PC-9 (cell line): ENCODE measurements at regions not wholly inside any gene's neighbourhood (a gene's known extent, or its start where the extent isn't known, plus 50 kb on each side); places are given as distances from the start of the nearest gene placed in this dataset.

Experiments used
- BruUV-seq: library from RNA; stranded (reverse); fragments of 400-500 nt; replicated peaks from 2 replicates; lab custom pipeline; 2021; lab: Mats Ljungman, UMichigan
- CTCF ChIA-PET: fragments of 300-600 bp; sonication (Branson Sonifier 250); formaldehyde crosslinking; loops from one replicate; lab custom pipeline; 2022; ENCODE audit warnings: antibody characterized with exemption; lab: Charles Lee
- POLR2A ChIA-PET: fragments of 300-600 bp; sonication (Branson Sonifier 250); formaldehyde crosslinking; loops from one replicate; lab custom pipeline; 2022; ENCODE audit warnings: antibody characterized with exemption; ENCODE audit not compliant: unreplicated experiment; lab: Charles Lee
- DNase-seq, 2 experiments: peaks; one replicate each; pipeline versions ENCODE4 v3.0.0 to v3.0.0-alpha.2; 2015 to 2022; ENCODE audit warnings: mixed read lengths in 1 of 2
- H2AFZ ChIP-seq: fragments of 200-600 bp; sonication (generic); 2 replicates; pipeline ENCODE4 v1.8.1; 2017; ENCODE audit warnings: antibody characterized with exemption
- H3F3A ChIP-seq: fragments of 200-600 bp; sonication (generic); 2 replicates; pipeline ENCODE4 v1.8.1; 2017; ENCODE audit warnings: antibody characterized with exemption, mild to moderate bottlenecking, low read depth; ENCODE audit not compliant: insufficient read depth
- H3K27ac ChIP-seq: fragments of 200-600 bp; sonication (generic); 2 replicates; pipeline ENCODE4 v1.6.1; 2016; ENCODE audit warnings: mixed run types
- H3K27me3 ChIP-seq: fragments of 200-600 bp; sonication (generic); 2 replicates; pipeline ENCODE4 v1.6.1; 2016; ENCODE audit warnings: low read depth, mixed run types; ENCODE audit not compliant: insufficient read depth
- H3K36me3 ChIP-seq: fragments of 200-600 bp; sonication (generic); 2 replicates; pipeline ENCODE4 v1.6.1; 2016; ENCODE audit warnings: low read depth, mixed run types
- H3K4me1 ChIP-seq: fragments of 200-600 bp; sonication (generic); replicated peaks from 2 replicates; pipeline ENCODE4 v1.6.1; 2016; ENCODE audit warnings: mixed run types; ENCODE audit not compliant: insufficient read depth
- H3K4me2 ChIP-seq: fragments of 200-600 bp; sonication (generic); 2 replicates; pipeline ENCODE4 v1.6.1; 2017; ENCODE audit warnings: mixed run types
- H3K4me3 ChIP-seq: fragments of 200-600 bp; sonication (generic); 2 replicates; pipeline ENCODE4 v1.6.1; 2016; ENCODE audit warnings: mixed run types
- H3K79me2 ChIP-seq: fragments of 200-600 bp; sonication (generic); 2 replicates; pipeline ENCODE4 v1.6.1; 2017; ENCODE audit warnings: low read depth, mixed run types
- H3K9me2 ChIP-seq: fragments of 200-600 bp; sonication (generic); 2 replicates; pipeline ENCODE4 v1.8.1; 2017; ENCODE audit warnings: mild to moderate bottlenecking; ENCODE audit not compliant: insufficient read depth
- H3K9me3 ChIP-seq: fragments of 200-600 bp; sonication (generic); 2 replicates; pipeline ENCODE4 v1.8.1; 2016; ENCODE audit warnings: low read depth; ENCODE audit not compliant: insufficient read depth
- H4K20me1 ChIP-seq: fragments of 200-600 bp; sonication (generic); 2 replicates; pipeline ENCODE4 v1.8.1; 2017; ENCODE audit not compliant: insufficient read depth
- CTCF ChIP-seq: fragments of 200-600 bp; sonication (generic); conservative IDR thresholded peaks from 2 replicates; pipeline ENCODE4 v1.6.1; 2017; ENCODE audit warnings: mixed run types, antibody characterized with exemption, mild to moderate bottlenecking, moderate library complexity
- EZH2 ChIP-seq: fragments of 200-600 bp; sonication (generic); IDR thresholded peaks from 2 replicates; pipeline ENCODE4 v1.8.0; 2017; ENCODE audit warnings: antibody characterized with exemption, low read depth
- intact Hi-C: fragments of 100-400 bp; cut with micrococcal nuclease; formaldehyde crosslinking; loops from one replicate; pipeline ENCODE4 v1.10.0; 2022; ENCODE audit not compliant: unreplicated experiment

- Histone ChIP-seq H3K9me2 (no peaks in the 10 kb centered on the region), H3K27ac (no peak overlapping the region), H3K4me1 (no peaks in the 10 kb centered on the region), H3K79me2 (no peaks in the 10 kb centered on the region), H4K20me1 (no peaks in the 10 kb centered on the region), H3K4me3 (no peak overlapping the region), H3K9me3 (no peaks in the 10 kb centered on the region), H3K4me2 (no peak overlapping the region), H3F3A (no peaks in the 10 kb centered on the region), H3K27me3 (peaks cover 27% of the 10 kb centered on the region; the same call in 1 of the 2 replicates), H2AFZ (no peak overlapping the region), H3K36me3 (no peaks in the 10 kb centered on the region)
- intact Hi-C loops: no loop called here
- TF ChIP-seq EZH2 (no peak), CTCF (no peak)
- BruUV-seq: no TSS peak
- no peak for DNase-seq
- ChIA-PET CTCF (no interaction called here), POLR2A (no interaction called here)
These were observed 99.7 kb upstream of the KLHL29 start for GRCh38 chr2:23285091-23285800.

DNA sequence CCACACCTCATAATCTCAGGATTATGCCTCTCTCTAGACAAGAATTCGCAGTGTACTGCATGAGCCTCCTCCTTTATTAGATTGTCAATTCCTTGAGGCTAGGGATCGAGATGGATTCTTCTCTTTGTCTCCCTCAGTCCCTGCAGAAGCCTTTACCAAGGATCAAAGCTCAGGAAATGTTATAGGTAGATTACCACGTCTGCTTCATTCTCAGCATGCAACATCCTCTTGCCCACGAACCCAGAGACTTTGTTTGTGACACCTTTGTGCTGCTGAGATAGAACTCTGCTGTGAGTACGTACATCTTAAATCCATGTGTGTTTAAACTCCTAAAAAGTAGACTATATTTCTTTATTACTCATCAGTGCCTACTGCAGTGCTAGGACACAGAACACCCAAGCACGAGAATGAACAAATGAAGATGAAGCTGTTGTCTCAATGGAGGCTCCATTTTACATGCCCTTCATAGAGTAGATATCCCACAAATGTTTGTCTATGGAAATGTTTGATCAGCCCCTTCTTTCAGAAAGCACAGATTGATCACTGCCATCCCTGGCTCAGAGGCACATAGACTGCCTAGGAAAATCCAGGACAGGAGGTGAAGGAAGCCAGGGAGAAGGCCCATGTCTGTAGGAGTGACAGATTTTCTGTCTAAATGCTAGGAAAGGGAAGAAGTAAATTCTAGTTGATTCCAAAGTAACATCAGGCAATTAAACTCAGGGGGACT is 98.8 kb upstream of the KLHL29 start:
- Histone ChIP-seq H4K20me1 (no peaks in the 10 kb centered on the region), H3K9me2 (no peaks in the 10 kb centered on the region), H3K36me3 (no peaks in the 10 kb centered on the region), H3K79me2 (no peaks in the 10 kb centered on the region), H3K9me3 (no peaks in the 10 kb centered on the region), H3K4me1 (no peaks in the 10 kb centered on the region), H2AFZ (no peak overlapping the region), H3F3A (no peaks in the 10 kb centered on the region), H3K4me3 (no peak overlapping the region), H3K4me2 (no peak overlapping the region), H3K27ac (no peak overlapping the region), H3K27me3 (peaks cover 34% of the 10 kb centered on the region)
- DNase-seq: no peak
- CTCF ChIA-PET: no interaction called here
- intact Hi-C loops: no loop called here
- POLR2A ChIA-PET: no interaction called here
- TF ChIP-seq EZH2 (no peak), CTCF (no peak)
- no TSS peak for BruUV-seq

DNA sequence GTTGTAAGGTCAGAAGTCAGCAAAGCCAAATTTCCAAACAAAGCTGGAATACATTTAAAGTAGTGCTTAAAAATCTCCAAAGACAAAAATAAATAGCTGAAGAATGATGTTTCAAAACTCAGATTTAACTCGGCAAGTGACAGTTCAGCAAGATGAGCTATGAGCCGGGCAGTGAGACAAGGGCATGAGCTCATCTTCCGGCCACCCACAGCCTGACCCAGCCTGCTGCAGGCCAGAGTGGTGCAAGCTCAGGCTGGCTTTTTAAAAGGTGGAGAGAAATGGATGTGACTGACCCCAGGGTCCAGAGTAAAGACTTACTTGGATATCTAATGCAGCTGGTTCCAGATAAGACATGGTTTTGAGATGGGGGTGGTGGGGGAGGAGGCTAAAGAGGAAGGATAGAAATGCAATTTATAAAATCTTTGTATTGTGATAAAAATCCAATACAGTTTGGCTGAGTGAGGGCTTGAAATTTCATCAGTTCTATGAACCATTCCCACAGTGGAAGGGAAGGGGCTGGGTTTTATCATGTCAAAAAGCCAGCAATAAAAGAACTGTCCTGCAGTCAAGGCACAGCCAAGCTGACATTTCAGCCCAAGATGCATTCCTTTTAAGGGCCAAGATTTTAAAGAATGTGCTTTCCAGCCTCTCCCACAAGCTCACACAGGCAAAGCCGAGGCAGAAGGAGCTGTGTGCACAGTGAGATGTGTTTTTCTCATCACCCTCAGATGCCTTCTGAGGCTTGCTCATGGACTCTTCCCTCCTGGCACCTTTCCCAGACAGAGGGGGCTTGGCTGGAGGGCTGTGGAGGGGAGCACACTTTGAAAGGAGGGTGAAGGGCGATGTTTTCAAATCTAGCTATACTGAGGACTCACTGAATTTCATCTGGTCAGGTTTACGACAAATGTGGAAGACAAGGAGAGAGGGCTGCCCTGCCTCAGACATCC is 97.9 kb upstream of the KLHL29 start:
- H3K4me1 ChIP-seq: no peaks in the 10 kb centered on the region
- H3K27ac ChIP-seq: no peak overlapping the region
- H3K4me3 ChIP-seq: no peak overlapping the region
- no peaks in the 10 kb centered on the region for H3K79me2 ChIP-seq
- DNase-seq: no peak
- H3K9me2 ChIP-seq: no peaks in the 10 kb centered on the region
- peaks cover 43% of the 10 kb centered on the region for H3K27me3 ChIP-seq
- POLR2A ChIA-PET: no interaction called here
- H3K36me3 ChIP-seq: no peaks in the 10 kb centered on the region
- no peaks in the 10 kb centered on the region for H4K20me1 ChIP-seq
- H2AFZ ChIP-seq: no peak overlapping the region
- no peak overlapping the region for H3K4me2 ChIP-seq
- BruUV-seq: no TSS peak
- CTCF ChIA-PET: no interaction called here
- TF ChIP-seq CTCF (no peak), EZH2 (no peak)
- no peaks in the 10 kb centered on the region for H3K9me3 ChIP-seq
- intact Hi-C loops: no loop called here
- H3F3A ChIP-seq: no peaks in the 10 kb centered on the region
